Kasumi-1 (cell line): ENCODE measurements at regions not wholly inside any gene's neighbourhood (a gene's known extent, or its start where the extent isn't known, plus 50 kb on each side); places are given as distances from the start of the nearest gene placed in this dataset.
A peak's percentile ranks its signal among the peaks of the same experiment; 100 is the strongest.

ENCODE experiments used
- DNase-seq, 2 experiments: peaks; one replicate each; lab custom pipeline; 2025; lab: John Stamatoyannopoulos, UW

- DNase-seq: no peak
Measured at GRCh38 chr2:74760875-74761630, 72.9 kb upstream of the HK2 start.

- peak; percentile 62 to 64 for DNase-seq
Measured at GRCh38 chr2:74762789-74763188, 71.1 kb upstream of the HK2 start.

GRCh38 chr2:74763962-74764428 lies 69.9 kb upstream of the HK2 start:
- peak in 1 of 2 experiments; percentile 16 for DNase-seq

DNA sequence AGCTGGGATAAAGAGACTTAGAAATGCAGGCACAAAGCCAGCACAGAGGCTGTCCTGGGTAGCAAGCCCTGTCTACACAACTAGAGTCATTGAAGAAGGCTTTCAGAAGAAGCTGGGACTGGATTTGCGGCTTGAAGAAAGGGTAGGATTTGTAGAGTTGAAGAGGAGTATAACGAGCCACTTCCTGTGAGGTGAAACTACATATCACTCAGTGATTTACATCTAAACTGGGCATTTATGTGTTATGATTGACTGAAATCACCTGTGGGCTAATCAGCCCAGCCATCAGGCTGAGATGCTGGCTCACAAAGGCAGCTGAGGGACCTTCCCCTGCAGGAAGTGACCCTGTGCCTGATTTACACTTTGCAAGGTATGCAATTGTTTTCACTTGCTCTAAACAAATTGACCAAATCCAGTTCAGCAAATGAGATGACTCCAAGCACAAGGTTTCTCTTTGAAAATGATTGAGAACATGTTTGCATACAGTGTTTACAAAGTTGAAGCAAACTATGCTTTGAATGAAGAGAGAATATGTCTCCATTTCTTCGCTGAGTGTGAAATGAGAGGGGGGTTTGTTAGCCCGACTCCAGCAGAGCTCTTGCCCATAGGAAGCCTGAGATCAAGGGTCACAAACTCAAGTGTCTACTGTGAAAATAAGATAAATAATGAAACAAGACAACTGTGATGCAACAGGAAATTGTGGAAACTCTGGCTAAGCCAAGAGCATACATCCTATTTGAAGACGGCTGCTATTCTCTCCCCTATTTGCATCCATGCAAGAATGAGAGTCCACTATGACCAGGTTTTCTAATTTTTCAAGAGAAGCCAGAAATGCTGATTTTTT lies 69.3 kb upstream of the HK2 start:
- peak; percentile 49 to 52 for DNase-seq

DNA sequence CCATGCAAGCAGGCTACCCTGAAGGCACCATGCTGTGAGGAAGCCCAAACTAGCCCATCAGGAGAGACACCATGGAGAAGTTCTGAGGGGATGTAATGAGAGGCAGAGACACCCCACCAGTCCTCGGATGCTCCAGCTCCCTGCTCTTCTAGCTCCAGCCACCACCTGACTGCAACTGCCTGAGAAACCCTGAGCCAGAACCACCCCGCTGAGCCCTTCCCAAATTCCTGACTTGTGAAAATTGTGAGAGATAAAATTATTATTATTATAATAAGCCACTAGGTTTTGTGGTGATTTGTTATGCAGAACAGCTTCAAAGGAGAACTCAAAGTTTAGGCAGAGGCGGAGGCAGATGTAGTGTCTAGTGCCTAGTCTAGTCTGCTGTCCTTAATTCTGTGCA lies 67.1 kb upstream of the HK2 start:
- DNase-seq: no peak

GRCh38 chr2:74767618-74768017 lies 66.3 kb upstream of the HK2 start:
- DNase-seq: no peak

- DNase-seq: no peak
Measured at GRCh38 chr2:74768401-74768914, 65.5 kb upstream of the HK2 start.

DNA sequence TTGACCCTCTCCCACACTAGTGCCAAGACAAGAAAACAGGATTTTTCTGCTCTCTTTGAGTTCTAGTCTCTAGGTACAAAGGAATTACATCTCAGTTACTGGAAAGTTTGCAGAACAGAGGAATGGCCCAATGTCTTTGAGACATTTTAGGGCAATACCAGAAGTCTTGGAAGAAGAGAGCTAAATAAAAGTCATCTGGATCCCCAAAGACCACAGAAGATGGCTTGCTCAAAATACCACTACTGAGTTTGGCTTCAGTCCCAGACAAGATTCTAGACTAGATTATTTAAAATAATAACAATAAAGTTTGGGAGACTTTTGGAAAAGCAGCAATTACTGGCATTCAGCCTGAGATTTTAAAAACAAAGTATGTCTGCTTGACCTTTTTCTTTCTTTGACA lies 61.9 kb upstream of the HK2 start:
- DNase-seq: no peak

DNA sequence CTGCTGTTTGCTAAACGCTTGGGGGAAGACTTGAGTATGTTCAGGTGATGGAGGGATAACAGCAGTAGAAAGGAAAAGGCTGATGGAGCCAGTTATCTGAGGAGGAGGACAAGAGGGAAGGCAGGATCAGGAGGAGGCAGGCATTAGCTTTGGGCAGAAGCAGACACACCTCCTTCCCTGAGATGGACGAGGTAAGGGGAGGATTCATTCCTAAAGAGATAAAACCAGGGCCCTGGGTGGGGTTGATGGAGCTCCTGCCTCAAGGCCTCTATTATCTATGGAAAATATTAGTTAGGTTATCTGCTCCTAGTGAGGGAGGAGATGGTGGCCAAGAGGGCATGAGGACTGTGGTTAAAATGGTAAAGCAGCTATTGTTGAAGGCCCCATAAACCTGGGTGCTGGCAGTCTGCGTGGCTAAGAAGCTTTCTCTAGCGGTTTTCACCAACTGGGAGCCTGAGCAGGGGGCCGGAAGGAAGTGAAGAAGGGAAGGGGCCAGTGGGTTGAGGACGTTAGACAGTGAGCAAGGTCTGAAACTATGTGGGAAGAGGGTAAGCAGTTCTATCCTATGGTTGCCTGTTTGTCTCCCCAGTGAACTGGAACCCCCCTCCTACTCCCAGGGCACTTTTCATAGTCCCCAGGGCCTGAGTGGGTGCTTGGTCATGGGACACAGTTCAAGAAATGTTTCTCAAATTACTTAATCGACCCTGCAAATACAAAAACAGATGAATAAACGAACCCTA lies 56.6 kb upstream of the HK2 start:
- DNase-seq: peak; percentile 91 to 94

DNA sequence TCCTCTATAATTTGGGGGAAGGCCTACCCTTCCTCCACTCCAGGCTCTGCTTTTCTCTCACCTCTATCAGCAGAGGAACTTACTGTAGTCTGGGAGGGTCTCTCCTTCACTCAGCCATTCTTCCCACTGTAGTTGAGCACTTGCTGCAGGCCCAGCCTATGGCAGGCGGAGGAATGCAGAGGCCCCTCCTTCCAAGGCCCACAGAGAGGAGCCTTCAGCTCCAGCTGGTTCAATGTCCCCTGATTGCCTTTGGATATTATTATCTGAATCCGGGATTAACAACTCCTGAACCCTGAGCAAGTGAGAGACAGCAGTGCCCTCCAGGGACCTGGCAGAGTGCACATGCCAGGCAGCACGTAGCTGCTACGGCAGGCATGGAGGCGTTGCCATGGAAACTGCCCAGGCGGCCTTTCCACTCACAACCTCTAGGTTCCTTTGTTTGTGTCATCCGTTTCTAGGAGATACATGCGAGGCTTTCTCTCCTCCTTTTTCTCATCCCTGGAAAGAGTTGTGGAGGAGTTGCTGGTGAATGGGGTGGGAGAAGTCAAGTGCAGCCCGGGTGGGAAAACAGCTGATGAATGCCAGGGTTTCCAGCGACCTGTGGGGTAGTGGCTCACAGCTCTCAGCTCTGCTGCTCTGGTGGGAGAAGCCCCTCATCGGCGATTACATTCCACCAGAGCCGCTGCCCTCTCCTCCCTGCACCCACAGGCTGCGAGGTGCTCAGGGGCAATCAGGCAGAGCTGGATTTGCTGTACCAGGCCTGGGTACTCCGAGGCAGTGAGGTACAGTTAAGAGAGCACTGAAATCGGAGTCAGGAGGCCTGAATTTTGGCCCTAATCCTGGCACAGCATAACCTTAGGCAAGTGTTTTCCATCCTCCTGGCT lies 55.3 kb upstream of the HK2 start:
- DNase-seq: no peak

- DNase-seq: no peak
Measured at GRCh38 chr2:74779265-74779558, 54.7 kb upstream of the HK2 start.

DNA sequence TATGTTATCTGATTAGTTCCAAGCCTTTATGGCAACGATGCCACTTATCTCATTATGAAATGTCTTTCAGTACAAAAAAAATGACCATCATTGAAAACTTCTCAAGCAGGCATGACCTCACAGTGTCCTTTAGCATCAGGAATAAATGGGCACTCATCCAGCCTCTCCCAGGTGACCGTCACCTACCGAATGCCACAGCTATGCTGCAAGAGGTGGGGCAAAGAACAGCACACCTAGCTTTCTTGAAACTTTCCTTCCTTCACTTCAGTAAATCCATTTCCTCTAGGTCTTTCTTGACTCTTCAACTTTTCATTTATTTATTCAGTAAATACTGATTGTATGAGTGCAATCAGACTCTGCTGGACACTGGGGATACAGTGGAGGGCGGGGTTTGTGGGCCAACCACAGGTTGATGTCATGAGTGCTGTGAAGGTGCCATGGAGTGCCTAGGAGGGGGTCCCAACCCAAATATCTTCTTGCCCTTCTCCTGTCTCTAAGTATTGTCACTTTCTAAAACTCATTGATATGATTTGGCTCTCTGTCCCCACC lies 54.3 kb upstream of the HK2 start:
- DNase-seq: no peak
